Gastroesophageal sphincter (tissue), 4 donors: ENCODE measurements at regions not wholly inside any gene's neighbourhood (a gene's known extent, or its start where the extent isn't known, plus 50 kb on each side); places are given as distances from the start of the nearest gene placed in this dataset.

Source experiments
- ATAC-seq: fragments of 150-250 bp; one replicate; pipeline ENCODE4 v1.9.1; 2016; ENCODE audit warnings: mild to moderate bottlenecking, moderate library complexity
- H3K27ac ChIP-seq, 4 donors: fragments of 200-600 bp; sonication (generic) in 3 of 4; 1 replicate in 3 of 4; 2 replicates in 1 of 4; pipeline ENCODE4 v1.5.1; 2016 to 2019
- H3K27me3 ChIP-seq: fragments of 200-600 bp; sonication (generic); one replicate; pipeline ENCODE4 v1.5.1; 2019
- H3K36me3 ChIP-seq, 2 donors: fragments of 200-600 bp; sonication (generic); one replicate each; pipeline ENCODE4 v1.5.1; 2019; ENCODE audit warnings: control low read depth in 1 of 2
- H3K4me1 ChIP-seq, 3 donors: fragments of 200-600 bp; sonication (generic); 1 replicate in 2 of 3; 2 replicates in 1 of 3; pipeline ENCODE4 v1.5.1; 2016 to 2019; ENCODE audit warnings: control low read depth in 2 of 3
- H3K4me3 ChIP-seq, 2 donors: fragments of 200-600 bp; sonication (generic); one replicate each; pipeline ENCODE4 v1.5.1; 2019; ENCODE audit warnings: mild to moderate bottlenecking in 1 of 2, moderate library complexity in 1 of 2
- H3K9me3 ChIP-seq, 3 donors: fragments of 200-600 bp; sonication (generic); one replicate each; pipeline ENCODE4 v1.5.1; 2017 to 2019; ENCODE audit warnings: control low read depth in 2 of 3
- EP300 ChIP-seq: sonication (generic); formaldehyde crosslinking; IDR thresholded peaks from one replicate; pipeline ENCODE4 v1.6.1; 2017; ENCODE audit warnings: antibody characterized with exemption, mild to moderate bottlenecking
- POLR2A ChIP-seq, 2 donors: fragments of 450-650 bp; IDR thresholded peaks; one replicate each; pipeline ENCODE4 v1.6.1; 2017; ENCODE audit warnings: antibody characterized with exemption in 2 of 2, mild to moderate bottlenecking in 2 of 2, moderate library complexity in 1 of 2
- POLR2AphosphoS5 ChIP-seq: sonication (generic); formaldehyde crosslinking; IDR thresholded peaks from one replicate; pipeline ENCODE4 v1.6.1; 2017; ENCODE audit warnings: antibody characterized with exemption
- WGBS, 2 donors: methylation state at CpG; one replicate each; pipeline ENCODE4 v1.1.5; 2018; ENCODE audit warnings: low coverage in 1 of 2; 5-methylcytosine and 5-hydroxymethylcytosine counted together
- TF ChIP-seq, protein P1 (sequence below), 4 experiments: fragments of 200-600 bp in 2 of 4; fragments of 450-650 bp in 2 of 4; sonication (generic) in 1 of 4; IDR thresholded peaks; one replicate each; pipeline ENCODE4 v1.5.1; 2017 to 2019; ENCODE audit warnings: antibody characterized with exemption in 4 of 4, mild to moderate bottlenecking in 2 of 4, moderate library complexity in 2 of 4

- Histone ChIP-seq H3K9me3 (no peaks in the 10 kb centered on the region), H3K27ac (no peak overlapping the region), H3K36me3 (no peaks in the 10 kb centered on the region), H3K4me3 (no peak overlapping the region), H3K4me1 (no peaks in the 10 kb centered on the region), H3K27me3 (no peaks in the 10 kb centered on the region)
- 60 to 71% methylated on average over 1 of the region's 1 CpG for WGBS, 2 donors
- no peak for TF ChIP-seq POLR2AphosphoS5
- TF ChIP-seq, protein P1, sequence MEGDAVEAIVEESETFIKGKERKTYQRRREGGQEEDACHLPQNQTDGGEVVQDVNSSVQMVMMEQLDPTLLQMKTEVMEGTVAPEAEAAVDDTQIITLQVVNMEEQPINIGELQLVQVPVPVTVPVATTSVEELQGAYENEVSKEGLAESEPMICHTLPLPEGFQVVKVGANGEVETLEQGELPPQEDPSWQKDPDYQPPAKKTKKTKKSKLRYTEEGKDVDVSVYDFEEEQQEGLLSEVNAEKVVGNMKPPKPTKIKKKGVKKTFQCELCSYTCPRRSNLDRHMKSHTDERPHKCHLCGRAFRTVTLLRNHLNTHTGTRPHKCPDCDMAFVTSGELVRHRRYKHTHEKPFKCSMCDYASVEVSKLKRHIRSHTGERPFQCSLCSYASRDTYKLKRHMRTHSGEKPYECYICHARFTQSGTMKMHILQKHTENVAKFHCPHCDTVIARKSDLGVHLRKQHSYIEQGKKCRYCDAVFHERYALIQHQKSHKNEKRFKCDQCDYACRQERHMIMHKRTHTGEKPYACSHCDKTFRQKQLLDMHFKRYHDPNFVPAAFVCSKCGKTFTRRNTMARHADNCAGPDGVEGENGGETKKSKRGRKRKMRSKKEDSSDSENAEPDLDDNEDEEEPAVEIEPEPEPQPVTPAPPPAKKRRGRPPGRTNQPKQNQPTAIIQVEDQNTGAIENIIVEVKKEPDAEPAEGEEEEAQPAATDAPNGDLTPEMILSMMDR (IDR thresholded peaks at IDR 0.05), result no peak
- no peak for TF ChIP-seq EP300
- TF ChIP-seq POLR2A (IDR thresholded peaks at IDR 0.05), result no peak
- no peak for ATAC-seq
Observed at GRCh38 chr6:74065705-74066104, 369.7 kb downstream of the CD109 start.

DNA sequence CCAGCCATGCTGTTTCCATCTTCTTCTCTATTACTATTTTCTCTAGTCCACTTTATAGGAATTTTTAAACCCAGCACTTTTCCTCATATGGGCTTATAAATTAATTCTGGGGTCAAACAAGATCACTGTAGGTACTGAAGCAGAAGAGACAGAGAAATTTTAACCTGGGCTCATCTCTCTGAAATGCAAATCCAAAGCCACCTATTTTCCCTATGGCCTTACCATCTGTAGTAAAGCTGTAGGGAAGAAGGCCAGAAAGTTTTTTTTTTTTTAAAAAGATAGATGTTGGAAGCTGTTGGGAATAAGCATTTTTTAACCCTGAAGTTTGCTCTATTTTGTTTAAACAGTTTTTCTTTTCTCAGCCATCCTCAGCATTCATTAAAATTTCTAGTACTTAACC lies 367.4 kb downstream of the CD109 start:
- no peaks in the 10 kb centered on the region for H3K4me1 ChIP-seq
- TF ChIP-seq POLR2AphosphoS5 (no peak), POLR2A (IDR thresholded peaks at IDR 0.05) (no peak), EP300 (no peak)
- TF ChIP-seq, protein P1 (IDR thresholded peaks at IDR 0.05), result no peak
- ATAC-seq, result no peak
- H3K4me3 ChIP-seq, result no peak overlapping the region
- no peaks in the 10 kb centered on the region for H3K36me3 ChIP-seq
- H3K27me3 ChIP-seq, result no peaks in the 10 kb centered on the region
- no peaks in the 10 kb centered on the region for H3K9me3 ChIP-seq
- H3K27ac ChIP-seq, result no peak overlapping the region

DNA sequence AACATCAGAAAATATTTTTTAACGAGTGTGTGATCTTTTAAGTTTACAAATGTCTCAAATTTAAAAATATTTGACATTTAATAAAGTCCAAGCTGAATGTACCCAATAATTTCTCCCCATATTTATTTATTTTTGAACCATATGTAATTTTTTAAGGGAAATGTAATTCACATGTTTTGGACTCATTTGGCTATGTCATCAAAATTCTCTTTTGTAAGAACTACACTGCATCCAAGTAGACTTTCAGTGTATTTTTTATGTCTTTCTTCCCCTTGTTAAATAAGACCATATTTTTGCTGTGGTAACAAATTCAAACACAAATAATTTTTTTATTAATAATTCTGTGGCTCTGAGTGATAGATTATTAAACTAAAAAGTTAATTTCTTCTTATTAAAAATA lies 365.2 kb downstream of the CD109 start:
- H3K4me3 ChIP-seq, result no peak overlapping the region
- ATAC-seq, result no peak
- TF ChIP-seq POLR2A (IDR thresholded peaks at IDR 0.05), result no peak
- no peak for TF ChIP-seq POLR2AphosphoS5
- no peaks in the 10 kb centered on the region for H3K4me1 ChIP-seq
- H3K27ac ChIP-seq, result no peak overlapping the region
- no peaks in the 10 kb centered on the region for H3K27me3 ChIP-seq
- 33 to 86% methylated on average over 1 of the region's 1 CpG for WGBS, 2 donors
- H3K36me3 ChIP-seq, result no peaks in the 10 kb centered on the region
- no peaks in the 10 kb centered on the region for H3K9me3 ChIP-seq

DNA sequence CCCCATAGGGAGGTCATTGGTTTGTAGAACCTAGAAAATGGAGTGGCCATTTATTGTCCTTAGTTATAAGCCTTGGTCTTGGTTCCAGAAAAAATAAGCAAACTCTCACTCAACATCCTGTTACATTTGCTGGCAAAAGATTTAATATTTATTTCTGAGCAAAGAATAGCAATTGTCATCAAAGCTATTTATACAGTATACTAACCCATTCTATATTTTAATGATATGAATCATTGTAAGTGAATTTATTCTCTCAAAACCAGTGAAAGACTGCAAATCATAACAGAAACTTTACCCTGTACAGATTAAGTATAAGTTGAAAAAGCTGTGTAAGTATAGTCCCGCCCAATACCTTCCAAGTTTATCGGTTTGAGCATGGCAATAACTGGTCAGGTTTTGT lies 364.4 kb downstream of the CD109 start:
- no peak for ATAC-seq
- H3K36me3 ChIP-seq, result no peaks in the 10 kb centered on the region
- no peaks in the 10 kb centered on the region for H3K9me3 ChIP-seq
- no peaks in the 10 kb centered on the region for H3K4me1 ChIP-seq
- H3K27me3 ChIP-seq, result no peaks in the 10 kb centered on the region
- TF ChIP-seq POLR2A (IDR thresholded peaks at IDR 0.05) (no peak), EP300 (no peak), POLR2AphosphoS5 (no peak)
- TF ChIP-seq, protein P1 (IDR thresholded peaks at IDR 0.05), result no peak
- H3K27ac ChIP-seq, result no peak overlapping the region
- no peak overlapping the region for H3K4me3 ChIP-seq
- WGBS, 2 donors, result 87 to 95% methylated on average over 2 of the region's 2 CpGs

- Histone ChIP-seq H3K9me3 (no peaks in the 10 kb centered on the region), H3K27ac (no peak overlapping the region), H3K27me3 (no peaks in the 10 kb centered on the region), H3K36me3 (no peaks in the 10 kb centered on the region), H3K4me3 (no peak overlapping the region), H3K4me1 (no peaks in the 10 kb centered on the region)
- no peak for TF ChIP-seq EP300
- TF ChIP-seq, protein P1 (IDR thresholded peaks at IDR 0.05), result no peak
- TF ChIP-seq POLR2AphosphoS5, result no peak
- no peak for TF ChIP-seq POLR2A (IDR thresholded peaks at IDR 0.05)
- 62 to 74% methylated on average over 2 of the region's 2 CpGs for WGBS, 2 donors
- no peak for ATAC-seq
Observed at GRCh38 chr6:74058606-74059005, 362.6 kb downstream of the CD109 start.

GRCh38 chr6:74057326-74057725 lies 361.3 kb downstream of the CD109 start:
- 68 to 96% methylated on average over 2 of the region's 2 CpGs for WGBS, 2 donors
- Histone ChIP-seq H3K27me3 (no peaks in the 10 kb centered on the region), H3K27ac (no peak overlapping the region), H3K9me3 (no peaks in the 10 kb centered on the region), H3K4me1 (no peaks in the 10 kb centered on the region), H3K4me3 (no peak overlapping the region), H3K36me3 (no peaks in the 10 kb centered on the region)
- TF ChIP-seq EP300 (no peak), POLR2A (IDR thresholded peaks at IDR 0.05) (no peak), POLR2AphosphoS5 (no peak)
- TF ChIP-seq, protein P1 (IDR thresholded peaks at IDR 0.05), result no peak
- ATAC-seq, result no peak
